Right atrium auricular region (tissue), 2 donors: ENCODE measurements at regions not wholly inside any gene's neighbourhood (a gene's known extent, or its start where the extent isn't known, plus 50 kb on each side); places are given as distances from the start of the nearest gene placed in this dataset.
"Not testable (repeated sequence)": the region's sequence is repeated elsewhere in the genome, so short reads cannot be mapped to it uniquely, and the experiment has no call there.

Source experiments
- DNase-seq: peaks from one replicate; pipeline ENCODE4 v3.0.0-alpha.2; 2019; ENCODE audit warnings: low spot score
- H3K27ac ChIP-seq, 2 donors: fragments of 200-600 bp; sonication (generic); 1 replicate in 1 of 2; 2 replicates in 1 of 2; pipeline ENCODE4 v1.5.1; 2016 to 2019
- H3K27me3 ChIP-seq, 2 donors: fragments of 200-600 bp; sonication (generic); one replicate each; pipeline versions ENCODE4 v1.5.1 to v1.6.0; 2017 to 2019
- H3K36me3 ChIP-seq: fragments of 200-600 bp; sonication (generic); one replicate; pipeline ENCODE4 v1.5.1; 2016
- H3K4me1 ChIP-seq, 2 donors: fragments of 200-600 bp; sonication (generic); one replicate each; pipeline versions ENCODE4 v1.5.1 to v1.6.0; 2017 to 2019
- H3K4me3 ChIP-seq, 2 donors: fragments of 200-600 bp; sonication (generic); 1 replicate in 1 of 2; 2 replicates in 1 of 2; pipeline ENCODE4 v1.5.1; 2017 to 2019; ENCODE audit warnings: mild to moderate bottlenecking in 1 of 2, moderate library complexity in 1 of 2
- H3K9me3 ChIP-seq, 2 donors: fragments of 200-600 bp; sonication (generic); one replicate each; pipeline ENCODE4 v1.5.1; 2019
- TF ChIP-seq, protein P1 (sequence below), 2 donors: fragments of 200-600 bp; sonication (generic); IDR thresholded peaks; one replicate each; pipeline ENCODE4 v1.5.1; 2019; ENCODE audit warnings: antibody characterized with exemption in 2 of 2

- Histone ChIP-seq H3K9me3 (no peaks in the 10 kb centered on the region), H3K4me1 (no peaks in the 10 kb centered on the region), H3K4me3 (no peak overlapping the region), H3K36me3 (no peaks in the 10 kb centered on the region), H3K27me3 (no peaks in the 10 kb centered on the region), H3K27ac (no peak overlapping the region)
- TF ChIP-seq, protein P1, sequence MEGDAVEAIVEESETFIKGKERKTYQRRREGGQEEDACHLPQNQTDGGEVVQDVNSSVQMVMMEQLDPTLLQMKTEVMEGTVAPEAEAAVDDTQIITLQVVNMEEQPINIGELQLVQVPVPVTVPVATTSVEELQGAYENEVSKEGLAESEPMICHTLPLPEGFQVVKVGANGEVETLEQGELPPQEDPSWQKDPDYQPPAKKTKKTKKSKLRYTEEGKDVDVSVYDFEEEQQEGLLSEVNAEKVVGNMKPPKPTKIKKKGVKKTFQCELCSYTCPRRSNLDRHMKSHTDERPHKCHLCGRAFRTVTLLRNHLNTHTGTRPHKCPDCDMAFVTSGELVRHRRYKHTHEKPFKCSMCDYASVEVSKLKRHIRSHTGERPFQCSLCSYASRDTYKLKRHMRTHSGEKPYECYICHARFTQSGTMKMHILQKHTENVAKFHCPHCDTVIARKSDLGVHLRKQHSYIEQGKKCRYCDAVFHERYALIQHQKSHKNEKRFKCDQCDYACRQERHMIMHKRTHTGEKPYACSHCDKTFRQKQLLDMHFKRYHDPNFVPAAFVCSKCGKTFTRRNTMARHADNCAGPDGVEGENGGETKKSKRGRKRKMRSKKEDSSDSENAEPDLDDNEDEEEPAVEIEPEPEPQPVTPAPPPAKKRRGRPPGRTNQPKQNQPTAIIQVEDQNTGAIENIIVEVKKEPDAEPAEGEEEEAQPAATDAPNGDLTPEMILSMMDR (IDR thresholded peaks at IDR 0.05) = no peak
- no peak for DNase-seq
Measured at GRCh38 chr4:96431094-96431493, 591.2 kb downstream of the PDHA2 start.

GRCh38 chr4:96448315-96448872, 608.5 kb downstream of the PDHA2 start:
- Histone ChIP-seq H3K4me3 (no peak overlapping the region), H3K9me3 (peaks cover 6 to 40% of the 10 kb centered on the region in 2 donors), H3K4me1 (no peaks in the 10 kb centered on the region), H3K27ac (no peak overlapping the region), H3K36me3 (no peaks in the 10 kb centered on the region), H3K27me3 (no peaks in the 10 kb centered on the region)
- no peak for DNase-seq
- TF ChIP-seq, protein P1 (IDR thresholded peaks at IDR 0.05) = no peak

DNA sequence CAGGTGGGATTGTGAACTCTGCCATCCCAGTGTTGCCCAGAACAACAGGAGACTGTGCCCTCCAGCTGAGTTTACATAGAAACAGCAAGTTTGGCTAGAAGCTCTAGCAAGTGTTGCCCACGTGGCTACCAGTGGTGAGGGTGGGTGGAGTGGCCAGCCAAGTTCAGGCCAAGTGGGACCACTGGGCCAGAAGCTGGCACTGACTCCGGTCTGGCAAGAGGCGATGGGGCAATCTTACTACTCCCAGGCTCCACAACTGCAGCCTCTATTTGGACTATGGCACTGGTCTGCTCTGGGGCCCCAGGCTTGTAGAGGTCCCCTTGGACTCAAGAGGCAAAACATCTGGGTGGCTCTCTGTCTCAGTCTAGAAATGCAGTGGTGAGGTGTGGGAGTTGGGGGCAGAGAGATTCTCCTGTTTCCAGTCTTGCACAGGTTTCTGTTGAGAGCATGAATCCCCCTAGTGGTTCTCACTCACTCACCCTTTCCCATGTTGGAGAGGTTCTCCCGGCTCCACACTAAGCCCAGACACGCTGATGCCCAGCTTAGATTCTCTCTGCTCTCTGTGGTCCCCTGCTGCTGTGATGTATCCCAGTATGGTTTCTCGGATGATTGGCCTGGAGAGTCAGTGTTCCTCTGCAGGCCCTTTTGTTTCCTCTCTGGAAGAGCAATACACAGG, 615.3 kb downstream of the PDHA2 start:
- Histone ChIP-seq H3K9me3 (peaks cover 0 to 1% of the 10 kb centered on the region in 2 donors), H3K36me3 (no peaks in the 10 kb centered on the region), H3K4me1 (no peaks in the 10 kb centered on the region), H3K4me3 (no peak overlapping the region), H3K27ac (no peak overlapping the region), H3K27me3 (no peaks in the 10 kb centered on the region)
- DNase-seq = no peak
- TF ChIP-seq, protein P1 (IDR thresholded peaks at IDR 0.05) = no peak

- not testable (repeated sequence) for H3K9me3 ChIP-seq, DNase-seq, H3K36me3 ChIP-seq, H3K27ac ChIP-seq, H3K4me3 ChIP-seq, H3K27me3 ChIP-seq, H3K4me1 ChIP-seq
Measured at GRCh38 chr4:96458031-96458430, 618.1 kb downstream of the PDHA2 start.

- Histone ChIP-seq H3K9me3 (no peaks in the 10 kb centered on the region), H3K27ac (no peak overlapping the region), H3K27me3 (no peaks in the 10 kb centered on the region), H3K36me3 (no peaks in the 10 kb centered on the region), H3K4me3 (no peak overlapping the region), H3K4me1 (no peaks in the 10 kb centered on the region)
- TF ChIP-seq, protein P1 (IDR thresholded peaks at IDR 0.05) = no peak
- no peak for DNase-seq
Measured at GRCh38 chr4:96459105-96459504, 619.2 kb downstream of the PDHA2 start.

DNA sequence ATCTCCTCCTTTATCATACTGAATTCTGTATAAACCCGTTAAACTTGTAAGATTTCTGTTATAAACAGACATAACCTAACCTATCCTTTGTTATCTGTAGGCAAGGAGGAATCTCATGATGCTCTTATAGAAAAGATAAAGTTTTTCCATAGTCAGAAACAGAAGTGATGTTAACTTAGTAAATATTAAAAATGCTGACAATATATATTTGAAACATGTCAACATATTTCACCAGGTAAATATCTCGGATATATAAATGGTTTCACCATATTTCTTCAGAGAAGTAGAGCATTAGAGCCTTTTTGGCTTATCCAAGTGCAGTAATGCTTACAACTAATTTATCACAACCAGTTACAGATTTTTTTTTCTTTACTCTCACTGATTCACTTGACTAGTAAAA, 625.9 kb downstream of the PDHA2 start:
- Histone ChIP-seq H3K27ac (no peak overlapping the region), H3K4me3 (no peak overlapping the region), H3K27me3 (no peaks in the 10 kb centered on the region), H3K36me3 (no peaks in the 10 kb centered on the region), H3K9me3 (no peaks in the 10 kb centered on the region), H3K4me1 (no peaks in the 10 kb centered on the region)
- DNase-seq = no peak
- TF ChIP-seq, protein P1 (IDR thresholded peaks at IDR 0.05) = no peak
